ENCODE measurements at regions not wholly inside any gene's neighbourhood (a gene's known extent, or its start where the extent isn't known, plus 50 kb on each side); places are given as distances from the start of the nearest gene placed in this dataset.

- Histone ChIP-seq H3K9me2 (ENCODE audit: insufficient read depth, low read length) (no peaks in the 10 kb centered on the region), H3K4me3 (ENCODE audit: low read length) (no peak overlapping the region), H3K79me2 (replicated peaks; ENCODE audit: insufficient read depth, low read length) (no peaks in the 10 kb centered on the region), H4K20me1 (ENCODE audit: insufficient read depth) (no peaks in the 10 kb centered on the region), H2AFZ (ENCODE audit: low read depth, low read length) (no peak overlapping the region), H3K36me3 (ENCODE audit: insufficient read depth, low read length) (no peaks in the 10 kb centered on the region), H3F3A (ENCODE audit: insufficient read depth, low read length, poor library complexity, severe bottlenecking) (no peaks in the 10 kb centered on the region), H3K27ac (ENCODE audit: low read length) (no peak overlapping the region), H3K9ac (ENCODE audit: low read length) (no peak overlapping the region), H3K4me2 (ENCODE audit: low read length) (no peak overlapping the region), H3K27me3 (ENCODE audit: insufficient read depth, low read depth, low read length) (no peaks in the 10 kb centered on the region), H3K9me3 (ENCODE audit: low read length) (no peaks in the 10 kb centered on the region)
- TF ChIP-seq EP300 (conservative IDR thresholded peaks at IDR 0.05; ENCODE audit: poor library complexity, severe bottlenecking) (no peak), SMC3 (conservative IDR thresholded peaks at IDR 0.05; ENCODE audit: poor library complexity) (no peak), POLR2AphosphoS5 (IDR thresholded peaks at IDR 0.05) (no peak), TAF1 (IDR thresholded peaks at IDR 0.05; ENCODE audit: low read depth) (no peak), EZH2 (IDR thresholded peaks at IDR 0.05; ENCODE audit: borderline replicate concordance, insufficient read depth, low read length, poor library complexity, severe bottlenecking) (no peak), MXI1 (conservative IDR thresholded peaks at IDR 0.05; ENCODE audit: poor library complexity, severe bottlenecking) (no peak), REST (IDR thresholded peaks at IDR 0.05; ENCODE audit: borderline replicate concordance) (no peak), RAD21 (conservative IDR thresholded peaks at IDR 0.05) (no peak)
- TF ChIP-seq, protein P1, sequence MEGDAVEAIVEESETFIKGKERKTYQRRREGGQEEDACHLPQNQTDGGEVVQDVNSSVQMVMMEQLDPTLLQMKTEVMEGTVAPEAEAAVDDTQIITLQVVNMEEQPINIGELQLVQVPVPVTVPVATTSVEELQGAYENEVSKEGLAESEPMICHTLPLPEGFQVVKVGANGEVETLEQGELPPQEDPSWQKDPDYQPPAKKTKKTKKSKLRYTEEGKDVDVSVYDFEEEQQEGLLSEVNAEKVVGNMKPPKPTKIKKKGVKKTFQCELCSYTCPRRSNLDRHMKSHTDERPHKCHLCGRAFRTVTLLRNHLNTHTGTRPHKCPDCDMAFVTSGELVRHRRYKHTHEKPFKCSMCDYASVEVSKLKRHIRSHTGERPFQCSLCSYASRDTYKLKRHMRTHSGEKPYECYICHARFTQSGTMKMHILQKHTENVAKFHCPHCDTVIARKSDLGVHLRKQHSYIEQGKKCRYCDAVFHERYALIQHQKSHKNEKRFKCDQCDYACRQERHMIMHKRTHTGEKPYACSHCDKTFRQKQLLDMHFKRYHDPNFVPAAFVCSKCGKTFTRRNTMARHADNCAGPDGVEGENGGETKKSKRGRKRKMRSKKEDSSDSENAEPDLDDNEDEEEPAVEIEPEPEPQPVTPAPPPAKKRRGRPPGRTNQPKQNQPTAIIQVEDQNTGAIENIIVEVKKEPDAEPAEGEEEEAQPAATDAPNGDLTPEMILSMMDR (IDR thresholded peaks at IDR 0.05; ENCODE audit: poor library complexity, severe bottlenecking) = no peak
Observed at GRCh38 chr11:92775003-92775676, 194.3 kb upstream of the MTNR1B start.

GRCh38 chr11:92776676-92777075 is 192.8 kb upstream of the MTNR1B start:
- Histone ChIP-seq H3K27me3 (ENCODE audit: insufficient read depth, low read depth, low read length) (no peaks in the 10 kb centered on the region), H3K79me2 (replicated peaks; ENCODE audit: insufficient read depth, low read length) (no peaks in the 10 kb centered on the region), H3K9me2 (ENCODE audit: insufficient read depth, low read length) (no peaks in the 10 kb centered on the region), H3K9ac (ENCODE audit: low read length) (no peak overlapping the region), H3F3A (ENCODE audit: insufficient read depth, low read length, poor library complexity, severe bottlenecking) (no peaks in the 10 kb centered on the region), H3K9me3 (ENCODE audit: low read length) (no peaks in the 10 kb centered on the region), H4K20me1 (ENCODE audit: insufficient read depth) (no peaks in the 10 kb centered on the region), H3K36me3 (ENCODE audit: insufficient read depth, low read length) (peaks cover 3% of the 10 kb centered on the region), H3K27ac (ENCODE audit: low read length) (no peak overlapping the region), H2AFZ (ENCODE audit: low read depth, low read length) (no peak overlapping the region), H3K4me2 (ENCODE audit: low read length) (no peak overlapping the region), H3K4me3 (ENCODE audit: low read length) (no peak overlapping the region)
- TF ChIP-seq POLR2AphosphoS5 (IDR thresholded peaks at IDR 0.05) = no peak
- no peak for TF ChIP-seq MXI1 (conservative IDR thresholded peaks at IDR 0.05; ENCODE audit: poor library complexity, severe bottlenecking)
- no peak for TF ChIP-seq SMC3 (conservative IDR thresholded peaks at IDR 0.05; ENCODE audit: poor library complexity)
- TF ChIP-seq EP300 (conservative IDR thresholded peaks at IDR 0.05; ENCODE audit: poor library complexity, severe bottlenecking) = no peak

Measured in neural cell (in vitro differentiated cells).